GM19324 (cell line): ENCODE measurements at regions not wholly inside any gene's neighbourhood (a gene's known extent, or its start where the extent isn't known, plus 50 kb on each side); places are given as distances from the start of the nearest gene placed in this dataset.
"Not testable (repeated sequence)": the region's sequence is repeated elsewhere in the genome, so short reads cannot be mapped to it uniquely, and the experiment has no call there.

Experiments
- ATAC-seq: cut with Tn5 transposase; IDR thresholded peaks from one replicate; pipeline ENCODE4 v1.9.1; 2021; ENCODE audit warnings: mild to moderate bottlenecking, moderate library complexity; ENCODE audit not compliant: unreplicated experiment, low FRiP score

GRCh38 chr5:109987970-109988369 is 298.2 kb downstream of the MAN2A1 start:
- no peak for ATAC-seq

DNA sequence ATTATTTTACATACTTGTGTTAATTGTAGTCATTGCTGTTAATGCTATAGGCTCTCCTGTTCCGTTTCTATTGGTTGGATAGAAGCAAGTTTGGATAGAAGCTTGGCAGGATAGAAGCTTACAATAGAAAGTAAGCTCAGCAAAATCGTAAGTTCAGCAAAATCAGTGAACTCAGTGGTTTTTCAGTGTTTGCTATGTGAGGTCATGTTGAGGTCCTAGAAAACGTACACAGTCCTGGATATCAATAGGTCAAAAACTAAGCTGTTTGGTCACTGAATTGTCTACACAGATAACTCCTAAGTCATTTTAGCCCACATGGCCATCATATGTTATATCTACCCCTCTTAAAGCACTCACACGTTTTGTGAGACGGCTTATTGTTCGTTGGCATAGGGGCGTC is 299.4 kb downstream of the MAN2A1 start:
- no peak for ATAC-seq

DNA sequence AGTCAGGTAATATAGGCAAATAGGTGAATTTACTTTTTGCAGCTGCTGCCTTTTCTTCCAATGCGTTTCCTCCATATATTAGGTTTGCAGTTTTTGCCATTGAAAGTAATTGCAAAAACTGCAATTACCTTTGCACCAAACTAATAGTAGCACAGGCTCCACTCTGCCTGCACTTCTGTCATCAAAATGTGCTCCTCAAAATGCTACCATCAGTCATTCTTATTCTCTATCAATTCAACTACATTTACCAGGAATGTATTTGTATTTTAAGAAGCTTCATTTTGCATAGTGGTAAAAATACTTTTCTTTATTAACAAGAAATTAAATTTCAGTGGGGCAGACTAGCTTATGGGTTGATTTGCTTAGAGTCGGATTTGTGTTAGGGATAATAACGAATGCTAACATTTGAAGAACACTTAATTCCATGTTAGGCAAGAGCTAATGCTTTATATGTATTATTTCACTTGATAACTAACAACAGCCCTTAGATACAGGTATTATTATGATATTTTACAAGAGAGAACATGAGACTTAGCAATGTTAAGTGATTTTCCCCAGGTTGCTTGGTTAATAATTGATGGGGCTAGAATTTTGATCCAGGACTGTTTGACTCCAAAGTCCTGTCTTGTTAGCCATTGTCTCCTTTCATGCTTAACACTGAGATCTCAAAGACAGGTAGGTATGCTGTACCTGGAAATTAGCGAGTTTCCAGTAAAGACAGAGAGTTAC is 300.4 kb downstream of the MAN2A1 start:
- ATAC-seq = no peak

- no peak for ATAC-seq
These were observed 301.1 kb downstream of the MAN2A1 start for GRCh38 chr5:109990723-109991359.

GRCh38 chr5:109992264-109992915 is 302.7 kb downstream of the MAN2A1 start:
- no peak for ATAC-seq

GRCh38 chr5:109994135-109994534 is 304.4 kb downstream of the MAN2A1 start:
- ATAC-seq = no peak

- no peak for ATAC-seq
These were observed 306.5 kb downstream of the MAN2A1 start for GRCh38 chr5:109996246-109996645.

DNA sequence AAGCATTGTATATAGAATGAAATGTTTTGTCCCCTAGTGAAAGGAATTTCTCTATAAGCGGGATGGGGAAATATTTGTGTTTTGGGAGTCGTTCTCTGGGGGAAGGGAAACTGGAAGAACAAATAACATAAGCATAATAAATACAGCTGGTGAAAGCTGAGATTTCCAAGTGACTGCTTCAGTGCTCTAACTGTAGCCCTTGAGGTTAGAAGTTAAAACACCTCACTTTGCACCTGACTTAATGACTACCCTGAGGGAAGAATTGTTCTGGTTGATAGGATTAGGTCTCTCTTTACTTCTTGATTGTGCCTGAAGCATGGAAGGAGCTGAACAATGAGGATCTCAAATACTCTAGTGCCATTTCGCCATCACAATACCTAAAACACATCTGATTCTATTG is 307.4 kb downstream of the MAN2A1 start:
- ATAC-seq = no peak

DNA sequence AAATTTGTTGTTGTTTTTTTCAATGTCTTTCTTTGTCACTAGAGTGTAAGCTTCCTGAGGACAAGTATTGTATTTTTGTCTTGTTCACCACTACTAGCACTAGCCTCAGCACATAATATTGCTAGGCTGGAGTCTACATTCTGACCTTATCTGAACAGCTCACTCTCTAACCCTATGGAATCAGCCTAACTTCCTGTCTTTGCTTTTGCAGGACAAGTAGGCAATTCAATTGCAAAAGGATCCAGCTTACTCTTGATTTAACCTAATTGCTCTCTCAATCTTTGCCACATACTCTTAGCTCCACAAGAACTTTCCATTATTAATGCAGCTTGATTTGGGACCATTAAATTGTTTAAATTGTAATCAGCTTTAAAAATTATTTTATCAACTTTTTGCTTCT is 308.5 kb downstream of the MAN2A1 start:
- no peak for ATAC-seq

DNA sequence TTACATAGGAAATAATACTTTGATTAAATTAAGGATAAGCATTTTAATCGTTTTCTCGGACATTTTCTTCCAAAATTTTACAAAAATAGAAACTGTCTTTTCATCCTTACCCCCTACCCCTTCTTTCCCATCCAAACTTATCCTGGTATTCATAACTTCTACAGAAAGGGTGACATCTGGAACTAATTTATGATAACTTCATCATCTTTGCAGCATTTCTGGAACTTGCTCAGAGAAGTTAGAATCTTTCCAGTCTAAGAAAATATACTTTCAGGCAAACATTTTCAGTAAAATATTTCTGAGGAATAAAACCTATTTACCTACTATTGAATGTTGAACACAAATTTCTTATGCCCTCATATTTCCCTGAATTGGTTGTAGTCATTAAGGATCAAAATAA is 309.0 kb downstream of the MAN2A1 start:
- no peak for ATAC-seq

- no peak for ATAC-seq
These were observed 311.9 kb downstream of the MAN2A1 start for GRCh38 chr5:110001648-110002047.

DNA sequence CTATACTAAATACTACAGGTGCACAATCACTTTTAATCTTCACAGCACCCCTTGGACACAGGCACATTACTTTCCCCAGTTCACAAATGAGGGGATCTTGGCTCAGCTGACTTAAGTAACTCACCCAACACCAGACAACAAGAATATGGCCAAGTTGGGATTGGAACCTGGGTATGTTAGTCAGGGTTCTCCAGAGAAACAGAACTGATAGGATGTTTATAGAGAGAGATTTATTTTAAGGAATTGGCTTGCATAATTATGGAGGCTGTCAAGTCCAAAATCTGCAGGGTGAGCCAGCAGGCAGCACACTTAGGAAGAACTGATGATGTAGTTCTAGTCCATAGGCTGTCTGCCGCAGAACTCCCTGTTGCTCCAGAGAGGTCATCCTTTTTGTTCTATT is 312.9 kb downstream of the MAN2A1 start:
- no peak for ATAC-seq

- not testable (repeated sequence) for ATAC-seq
These were observed 316.3 kb downstream of the MAN2A1 start for GRCh38 chr5:110005907-110006562.

GRCh38 chr5:110007101-110007500 is 317.4 kb downstream of the MAN2A1 start:
- ATAC-seq = no peak

GRCh38 chr5:110008131-110008530 is 318.4 kb downstream of the MAN2A1 start:
- no peak for ATAC-seq

DNA sequence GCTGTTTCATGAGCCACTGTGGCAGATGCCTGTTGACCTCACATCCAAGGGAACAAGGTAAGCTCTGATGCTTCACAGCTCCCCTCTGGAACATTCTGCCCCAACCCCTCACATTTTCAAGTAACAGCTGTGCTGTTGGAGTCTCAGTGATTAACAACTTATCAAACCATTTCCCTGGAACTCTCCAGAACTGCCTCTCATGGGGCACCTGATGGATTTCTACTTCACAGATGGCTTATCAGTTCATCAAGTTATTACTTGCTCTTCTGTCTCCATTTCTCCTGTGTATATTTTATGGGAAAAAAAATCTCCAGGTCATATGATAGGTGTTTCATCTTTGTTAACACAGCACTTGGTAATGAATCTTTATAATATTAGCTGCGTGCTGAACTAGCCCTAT is 322.4 kb downstream of the MAN2A1 start:
- ATAC-seq = no peak

DNA sequence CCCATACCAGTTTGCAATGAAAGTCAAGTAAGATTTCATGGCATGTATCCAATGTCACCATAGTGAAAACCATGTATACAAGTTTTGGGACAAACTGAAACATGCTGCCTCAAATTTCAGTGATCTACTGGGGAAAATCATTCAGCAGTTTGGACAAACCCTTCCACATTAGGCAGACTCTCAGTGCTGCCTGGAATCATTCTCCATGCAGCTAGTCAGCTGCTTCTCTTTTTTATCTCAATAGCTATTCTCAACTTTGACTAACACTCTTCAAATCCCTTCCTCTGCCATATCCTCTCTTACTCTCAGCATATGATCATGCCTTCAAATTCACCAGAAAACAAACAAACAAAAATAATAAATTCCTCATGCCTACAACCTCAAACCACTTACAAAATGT is 323.3 kb downstream of the MAN2A1 start:
- no peak for ATAC-seq

DNA sequence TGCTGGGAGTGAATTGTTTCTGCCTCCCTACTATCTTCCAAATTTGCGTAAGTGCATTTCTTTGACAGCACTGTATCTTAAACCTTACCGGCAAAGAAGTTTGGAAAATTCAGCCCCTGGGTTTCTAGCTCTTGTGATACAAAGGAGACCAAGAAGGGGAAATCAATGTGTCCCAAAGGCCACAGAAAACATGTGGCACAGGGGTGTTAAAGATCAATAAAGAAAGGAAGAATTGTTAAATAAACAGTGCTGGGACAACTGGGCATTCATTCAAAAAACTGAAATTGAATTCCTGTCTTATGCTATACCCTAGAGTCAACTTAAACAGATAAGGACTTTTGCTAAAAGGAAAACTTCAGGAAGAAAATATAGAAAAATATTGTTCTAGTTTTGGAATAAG is 328.1 kb downstream of the MAN2A1 start:
- ATAC-seq = no peak

- ATAC-seq = no peak
These were observed 328.8 kb downstream of the MAN2A1 start for GRCh38 chr5:110018509-110018908.

- ATAC-seq = no peak
These were observed 329.4 kb downstream of the MAN2A1 start for GRCh38 chr5:110019119-110019518.

DNA sequence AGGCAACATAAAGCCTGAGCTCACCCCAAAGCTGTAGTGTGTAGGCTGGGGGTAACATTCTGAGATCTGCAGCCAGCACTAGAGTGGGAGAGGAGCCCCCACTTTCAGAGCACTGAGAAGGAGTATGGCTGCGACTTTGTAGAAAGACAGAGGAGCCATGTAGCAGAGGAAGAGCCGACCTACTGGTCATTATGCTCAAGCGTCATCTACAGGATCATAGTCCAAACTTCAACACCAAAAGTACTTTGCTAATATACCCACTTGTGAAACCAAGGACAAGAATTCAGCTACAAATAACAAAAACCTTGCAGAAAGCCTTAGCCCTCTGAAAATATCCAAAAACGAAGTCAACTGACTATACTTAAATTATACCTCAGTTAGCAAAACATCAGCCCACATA is 330.1 kb downstream of the MAN2A1 start:
- ATAC-seq = no peak
